Stimulated activated CD8-positive, alpha-beta memory T cell treated with anti-CD3 and anti-CD28 coated beads, Interleukin-15, amount 100 ng/mL, for 24 hours (primary cell): ENCODE measurements at regions not wholly inside any gene's neighbourhood (a gene's known extent, or its start where the extent isn't known, plus 50 kb on each side); places are given as distances from the start of the nearest gene placed in this dataset.
A peak's percentile ranks its signal among the peaks of the same experiment; 100 is the strongest.

Experiments
- DNase-seq: peaks from one replicate; pipeline ENCODE4 v3.0.0-alpha.2; 2020; ENCODE audit warnings: low read depth

DNA sequence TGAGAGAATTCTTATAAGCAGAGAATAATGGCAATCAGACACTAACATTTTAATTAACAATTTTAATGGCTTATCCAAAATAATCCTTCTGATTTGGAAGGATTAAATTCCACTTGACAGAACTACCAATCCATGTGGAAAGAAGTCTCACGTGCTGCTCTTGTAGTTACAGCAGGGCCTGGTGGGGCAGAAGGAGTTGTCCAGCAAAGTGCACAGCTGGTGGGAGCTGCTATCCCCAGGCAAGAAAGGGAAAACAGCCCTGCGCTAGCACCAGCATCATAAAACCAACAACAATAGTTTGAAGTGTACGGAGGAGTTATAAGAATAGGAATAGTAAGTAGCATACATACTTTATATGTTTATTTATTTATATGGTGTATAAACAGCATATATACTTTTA is 127.4 kb upstream of the TRIM2 start:
- no peak for DNase-seq

- no peak for DNase-seq
These were observed 124.3 kb upstream of the TRIM2 start for GRCh38 chr4:153079857-153080391.

DNA sequence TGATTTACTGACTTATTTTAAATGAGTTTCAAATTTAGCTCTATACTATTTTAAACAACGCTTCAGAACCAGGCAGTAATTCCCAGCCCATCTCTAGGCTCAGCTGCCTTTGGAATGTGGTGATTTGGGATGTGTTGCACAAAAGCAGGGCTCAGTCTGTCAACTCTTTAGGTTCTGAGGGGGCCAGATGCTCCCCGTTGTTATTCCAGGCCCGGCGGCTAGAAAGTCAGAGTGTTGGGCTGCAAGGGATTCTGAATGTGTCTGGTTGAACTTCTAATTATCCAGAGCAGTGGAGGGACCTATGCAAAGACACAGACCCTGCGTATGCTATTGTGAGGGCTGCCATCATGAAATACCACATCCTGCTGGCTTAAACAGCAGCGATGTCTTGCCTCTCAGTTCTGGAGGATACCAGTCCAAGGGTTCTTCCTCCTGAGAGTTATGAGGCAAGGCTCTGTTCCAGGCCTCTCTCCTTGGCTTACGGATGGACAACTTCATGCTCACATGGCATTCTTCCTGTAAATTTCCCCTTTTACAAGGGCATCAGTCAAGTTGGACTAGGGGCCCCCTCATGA is 123.2 kb upstream of the TRIM2 start:
- DNase-seq: no peak

DNA sequence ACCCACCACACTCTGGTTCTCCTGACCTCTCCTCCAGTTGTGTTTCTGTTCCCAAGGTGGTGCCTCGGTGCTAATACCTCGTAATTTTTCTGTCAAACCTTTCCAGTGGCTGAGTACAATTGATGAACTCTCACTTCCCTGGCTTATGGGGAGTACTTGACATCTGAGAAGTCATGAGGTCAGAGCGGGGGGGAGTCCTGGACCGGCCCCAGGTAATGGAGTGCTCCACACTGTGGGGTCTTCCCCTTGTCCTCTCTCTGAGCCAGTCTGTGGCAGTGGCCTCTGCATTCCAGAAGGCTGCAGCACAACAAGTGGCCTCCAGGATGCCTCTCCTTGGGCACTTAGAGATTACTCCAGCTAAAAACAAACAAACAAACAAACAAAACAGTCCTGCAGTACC is 122.5 kb upstream of the TRIM2 start:
- no peak for DNase-seq

GRCh38 chr4:153082322-153083301 is 121.6 kb upstream of the TRIM2 start:
- DNase-seq: no peak

GRCh38 chr4:153083447-153083947 is 120.7 kb upstream of the TRIM2 start:
- no peak for DNase-seq

GRCh38 chr4:153084224-153084979 is 119.8 kb upstream of the TRIM2 start:
- DNase-seq: no peak

GRCh38 chr4:153084980-153085630 is 119.1 kb upstream of the TRIM2 start:
- peak; percentile 84 for DNase-seq

DNA sequence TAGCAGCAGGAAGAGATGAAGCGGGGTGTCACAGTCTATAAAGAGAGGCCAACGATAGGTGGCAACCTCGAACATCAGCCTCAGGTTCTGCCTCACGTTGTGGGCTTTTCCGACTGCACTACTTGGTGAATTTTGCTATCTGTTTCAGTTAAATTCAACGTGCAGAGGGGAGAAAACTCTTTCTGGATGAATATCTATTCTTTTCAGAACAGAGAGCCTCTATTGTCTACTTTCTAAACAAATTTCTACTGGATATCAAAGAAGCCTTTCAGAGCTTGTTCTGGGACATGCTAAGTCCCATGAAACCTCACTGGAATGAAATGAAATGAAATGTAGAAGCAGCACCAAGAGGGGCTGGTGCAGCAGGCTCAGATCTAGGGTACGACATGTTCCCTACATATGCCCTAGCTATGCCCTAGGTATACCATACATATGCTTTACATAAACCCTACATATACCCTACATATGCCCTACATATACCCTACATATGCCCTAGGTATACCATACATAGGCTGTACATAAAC is 116.5 kb upstream of the TRIM2 start:
- no peak for DNase-seq

GRCh38 chr4:153089742-153090141 is 114.5 kb upstream of the TRIM2 start:
- no peak for DNase-seq

DNA sequence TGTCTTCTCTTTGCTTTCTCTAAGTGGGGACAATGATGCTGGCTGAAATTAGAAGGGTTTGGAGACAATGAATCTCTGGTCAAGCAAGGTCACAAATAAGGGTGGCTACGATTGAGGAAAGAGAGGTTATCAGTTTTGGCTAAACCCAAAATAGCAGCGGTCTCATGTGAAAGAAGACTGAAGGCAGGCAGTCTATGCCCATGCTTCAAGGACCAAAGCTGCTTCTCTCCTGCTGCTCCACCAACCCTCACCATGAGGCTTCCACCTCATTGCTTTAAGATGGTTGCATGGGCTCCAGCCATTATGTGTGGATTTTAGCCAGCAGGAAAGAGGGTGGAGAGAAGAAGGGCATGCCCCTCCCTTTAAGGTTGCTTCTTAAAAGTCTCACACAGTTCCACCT is 114.1 kb upstream of the TRIM2 start:
- no peak for DNase-seq

DNA sequence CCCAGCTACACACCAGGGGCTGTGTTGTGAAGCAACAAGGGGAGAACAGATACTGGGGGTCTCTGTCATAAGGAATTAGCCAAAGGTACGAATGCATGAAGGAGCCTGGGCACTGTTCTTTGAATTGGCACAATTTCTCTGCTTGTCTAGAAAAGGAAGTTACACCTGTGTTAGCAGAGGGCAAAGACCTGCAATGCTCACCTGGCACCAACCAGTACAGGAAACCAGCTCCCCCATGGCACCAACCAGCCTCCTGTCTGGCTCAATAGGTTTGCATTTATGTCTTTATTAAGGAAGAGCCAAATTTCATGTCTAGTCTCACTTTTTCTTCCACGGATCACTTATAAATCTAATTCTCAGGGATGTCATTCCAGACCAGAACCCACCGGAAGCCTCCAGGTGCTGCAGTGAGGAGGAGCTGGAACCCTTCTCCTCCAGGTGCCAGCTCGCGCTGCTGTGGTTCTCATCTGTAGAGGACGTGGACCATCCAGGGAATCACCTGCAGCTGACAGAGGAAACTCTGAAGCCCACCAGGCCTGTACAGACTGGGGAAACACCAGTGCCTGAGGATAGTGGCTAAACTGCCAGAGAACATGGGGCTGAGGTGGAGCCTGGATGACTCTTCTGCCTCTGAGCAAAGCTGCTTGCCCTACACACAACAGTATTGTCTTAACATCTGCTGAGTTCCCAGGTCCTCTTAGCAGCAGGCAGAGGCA is 113.4 kb upstream of the TRIM2 start:
- no peak for DNase-seq

GRCh38 chr4:153093396-153093795 is 110.8 kb upstream of the TRIM2 start:
- DNase-seq: no peak

DNA sequence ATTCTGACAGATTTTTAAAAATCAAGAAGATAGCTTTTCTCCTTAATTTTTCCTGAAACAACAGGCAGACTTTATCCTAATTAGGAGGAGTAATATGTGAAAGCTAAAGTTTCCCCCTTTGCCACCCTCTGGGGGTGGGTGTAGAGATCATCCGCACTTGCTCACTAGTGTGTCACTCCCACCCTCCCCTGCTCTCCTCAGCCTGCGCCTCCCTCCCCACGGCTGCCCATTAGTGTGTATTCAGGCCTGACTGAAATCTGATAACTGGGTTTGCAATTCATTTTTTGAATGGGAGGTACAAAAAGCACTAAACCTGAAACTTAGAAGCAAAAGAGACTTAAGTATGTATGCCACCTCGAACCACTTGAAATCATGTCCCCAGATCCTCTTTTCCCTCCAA is 110.4 kb upstream of the TRIM2 start:
- no peak for DNase-seq

DNA sequence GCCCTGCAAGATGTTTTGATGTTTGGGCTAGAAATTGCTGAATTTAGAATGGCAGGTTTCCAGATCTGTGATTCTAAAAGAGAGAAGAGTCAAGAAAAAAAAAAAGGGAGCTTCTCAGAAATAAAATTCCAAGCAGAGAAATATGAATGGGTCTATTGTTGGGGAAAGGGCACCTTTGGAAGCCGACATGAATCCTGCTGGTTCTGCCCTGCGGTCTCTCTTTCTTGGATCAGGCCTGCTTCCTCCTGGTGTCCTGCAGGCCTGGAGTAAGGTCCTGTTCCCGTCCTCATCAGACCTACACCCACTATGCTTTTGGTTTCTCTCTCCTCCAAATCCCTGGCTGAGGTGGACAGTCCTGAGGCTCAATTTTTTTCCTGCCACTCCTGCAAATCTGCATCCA is 109.8 kb upstream of the TRIM2 start:
- no peak for DNase-seq

- DNase-seq: no peak
These were observed 108.6 kb upstream of the TRIM2 start for GRCh38 chr4:153095448-153096204.

DNA sequence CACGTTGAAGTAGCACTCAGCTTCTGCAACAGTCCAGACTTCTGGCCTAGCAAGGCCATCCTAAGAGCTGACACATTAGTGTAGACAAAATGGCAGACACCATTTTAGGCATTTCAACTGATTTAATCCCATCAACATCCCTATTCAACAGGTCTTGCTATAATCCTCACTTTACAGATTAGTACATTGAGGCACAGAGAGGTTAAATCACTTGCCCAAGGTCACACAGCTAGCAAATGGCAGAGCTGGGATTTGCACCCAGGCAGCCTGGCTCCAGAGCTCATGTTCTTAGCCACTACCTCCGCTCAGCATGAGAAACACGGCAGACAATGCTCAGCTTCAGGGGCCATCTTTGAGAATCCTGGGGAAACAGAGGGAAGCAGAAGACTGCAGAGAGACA is 107.9 kb upstream of the TRIM2 start:
- no peak for DNase-seq

GRCh38 chr4:153098427-153098826 is 105.8 kb upstream of the TRIM2 start:
- no peak for DNase-seq

- no peak for DNase-seq
These were observed 104.7 kb upstream of the TRIM2 start for GRCh38 chr4:153099391-153100140.
